ENCODE measurements at regions not wholly inside any gene's neighbourhood (a gene's known extent, or its start where the extent isn't known, plus 50 kb on each side); places are given as distances from the start of the nearest gene placed in this dataset.
"Not testable (repeated sequence)": the region's sequence is repeated elsewhere in the genome, so short reads cannot be mapped to it uniquely, and the experiment has no call there.

DNA sequence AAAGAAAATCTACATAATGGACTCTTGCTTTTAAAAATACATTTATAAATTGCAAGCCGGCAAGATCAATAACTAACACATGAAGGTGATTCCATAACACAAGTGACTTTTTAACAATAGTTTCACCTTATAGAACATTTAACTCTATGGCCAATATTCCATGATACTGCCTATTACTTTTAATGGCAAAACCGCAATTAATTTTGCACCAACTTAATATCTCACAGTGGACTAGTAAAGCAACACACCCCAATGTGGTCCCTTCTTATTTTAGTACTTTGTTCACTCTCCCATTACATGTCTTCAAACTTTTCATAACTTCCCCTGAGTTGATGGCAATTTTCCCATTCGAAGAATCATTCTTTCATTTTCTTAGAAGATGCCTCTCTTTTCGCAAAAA, 351.6 kb upstream of the F9 start:
- TF ChIP-seq, protein P1, sequence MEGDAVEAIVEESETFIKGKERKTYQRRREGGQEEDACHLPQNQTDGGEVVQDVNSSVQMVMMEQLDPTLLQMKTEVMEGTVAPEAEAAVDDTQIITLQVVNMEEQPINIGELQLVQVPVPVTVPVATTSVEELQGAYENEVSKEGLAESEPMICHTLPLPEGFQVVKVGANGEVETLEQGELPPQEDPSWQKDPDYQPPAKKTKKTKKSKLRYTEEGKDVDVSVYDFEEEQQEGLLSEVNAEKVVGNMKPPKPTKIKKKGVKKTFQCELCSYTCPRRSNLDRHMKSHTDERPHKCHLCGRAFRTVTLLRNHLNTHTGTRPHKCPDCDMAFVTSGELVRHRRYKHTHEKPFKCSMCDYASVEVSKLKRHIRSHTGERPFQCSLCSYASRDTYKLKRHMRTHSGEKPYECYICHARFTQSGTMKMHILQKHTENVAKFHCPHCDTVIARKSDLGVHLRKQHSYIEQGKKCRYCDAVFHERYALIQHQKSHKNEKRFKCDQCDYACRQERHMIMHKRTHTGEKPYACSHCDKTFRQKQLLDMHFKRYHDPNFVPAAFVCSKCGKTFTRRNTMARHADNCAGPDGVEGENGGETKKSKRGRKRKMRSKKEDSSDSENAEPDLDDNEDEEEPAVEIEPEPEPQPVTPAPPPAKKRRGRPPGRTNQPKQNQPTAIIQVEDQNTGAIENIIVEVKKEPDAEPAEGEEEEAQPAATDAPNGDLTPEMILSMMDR (IDR thresholded peaks at IDR 0.05) = no peak
- TF ChIP-seq POLR2AphosphoS5 (IDR thresholded peaks at IDR 0.05) (no peak), POLR2A (IDR thresholded peaks at IDR 0.05) (no peak), EP300 (IDR thresholded peaks at IDR 0.05) (no peak)

DNA sequence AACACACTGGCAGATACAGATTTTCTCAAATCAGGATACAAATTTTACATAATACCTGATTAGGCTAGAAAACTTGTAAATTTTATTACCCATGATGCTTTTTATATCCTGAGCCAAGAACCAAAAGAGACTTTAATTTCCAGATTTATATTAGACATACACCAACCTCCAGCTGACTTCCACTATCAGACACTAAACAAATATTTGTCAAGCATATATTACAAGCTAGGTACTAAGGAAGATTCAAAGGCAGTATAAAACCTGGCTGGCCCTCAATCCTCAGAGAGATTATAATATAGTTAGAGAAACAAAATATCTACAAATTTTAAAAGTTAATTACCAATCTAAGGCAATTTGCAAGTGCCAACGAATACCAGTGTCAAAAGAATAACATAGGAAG, 357.8 kb upstream of the F9 start:
- 61% methylated on average over 1 of the region's 1 CpG for WGBS

More for the DNA sequence above, 351.6 kb upstream of the F9 start:
- H3K36me3 ChIP-seq = no peaks in the 10 kb centered on the region
- H3K4me3 ChIP-seq = no peak overlapping the region
- no peaks in the 10 kb centered on the region for H3K9me3 ChIP-seq
- no peaks in the 10 kb centered on the region for H3K4me1 ChIP-seq
- no peak overlapping the region for H3K27ac ChIP-seq
- WGBS = 87% methylated on average over 4 of the region's 4 CpGs
- no peaks in the 10 kb centered on the region for H3K27me3 ChIP-seq
- DNase-seq (ENCODE audit: low spot score in 2 of 2) = no peak

DNA sequence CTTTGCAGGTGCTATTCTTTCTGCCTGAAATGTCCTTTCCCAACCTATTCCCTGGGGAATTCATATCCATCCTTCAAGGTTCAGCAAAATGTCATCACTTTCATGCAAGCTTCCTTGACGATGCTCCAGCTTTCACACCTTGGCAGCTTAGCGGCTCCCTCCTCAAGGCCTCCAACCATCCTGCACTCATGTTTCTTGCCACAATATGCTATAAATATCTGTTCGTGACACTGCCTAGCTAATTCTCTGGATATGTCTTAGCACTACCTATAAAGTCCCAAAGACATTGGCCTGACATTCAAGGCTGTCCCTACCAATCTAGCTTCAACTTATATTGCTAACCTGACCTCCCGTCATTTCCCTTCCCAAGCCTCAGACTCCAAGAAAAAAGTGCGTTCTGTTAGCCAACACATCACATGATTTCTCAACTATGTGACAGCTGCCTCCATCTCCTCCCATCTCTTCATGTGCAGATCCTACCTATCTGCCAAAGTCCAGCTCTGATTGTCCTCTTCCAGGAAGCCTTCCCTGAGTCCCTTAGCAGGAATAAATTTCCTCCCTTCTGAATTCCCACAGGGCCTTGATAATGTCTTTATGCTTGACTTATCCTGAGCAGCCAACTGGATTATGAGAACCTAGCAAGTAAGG, 359.9 kb upstream of the F9 start:
- Histone ChIP-seq H3K4me3 (no peak overlapping the region), H3K27me3 (no peaks in the 10 kb centered on the region), H3K4me1 (no peaks in the 10 kb centered on the region), H3K27ac (no peak overlapping the region), H3K9me3 (no peaks in the 10 kb centered on the region), H3K36me3 (no peaks in the 10 kb centered on the region)
- WGBS = 83% methylated on average over 5 of the region's 5 CpGs
- no peak for DNase-seq (ENCODE audit: low spot score in 2 of 2)
- TF ChIP-seq POLR2A (IDR thresholded peaks at IDR 0.05) (no peak), EP300 (IDR thresholded peaks at IDR 0.05) (no peak), POLR2AphosphoS5 (IDR thresholded peaks at IDR 0.05) (no peak)
- TF ChIP-seq, protein P1 (IDR thresholded peaks at IDR 0.05) = no peak

More for the DNA sequence above, 357.8 kb upstream of the F9 start:
- no peak overlapping the region for H3K4me3 ChIP-seq
- no peaks in the 10 kb centered on the region for H3K27me3 ChIP-seq
- DNase-seq (ENCODE audit: low spot score in 2 of 2) = no peak
- H3K27ac ChIP-seq = no peak overlapping the region
- no peaks in the 10 kb centered on the region for H3K36me3 ChIP-seq
- H3K9me3 ChIP-seq = no peaks in the 10 kb centered on the region
- TF ChIP-seq POLR2AphosphoS5 (IDR thresholded peaks at IDR 0.05) = no peak
- no peak for TF ChIP-seq EP300 (IDR thresholded peaks at IDR 0.05)
- TF ChIP-seq, protein P1 (IDR thresholded peaks at IDR 0.05) = no peak
- TF ChIP-seq POLR2A (IDR thresholded peaks at IDR 0.05) = no peak
- no peaks in the 10 kb centered on the region for H3K4me1 ChIP-seq

DNA sequence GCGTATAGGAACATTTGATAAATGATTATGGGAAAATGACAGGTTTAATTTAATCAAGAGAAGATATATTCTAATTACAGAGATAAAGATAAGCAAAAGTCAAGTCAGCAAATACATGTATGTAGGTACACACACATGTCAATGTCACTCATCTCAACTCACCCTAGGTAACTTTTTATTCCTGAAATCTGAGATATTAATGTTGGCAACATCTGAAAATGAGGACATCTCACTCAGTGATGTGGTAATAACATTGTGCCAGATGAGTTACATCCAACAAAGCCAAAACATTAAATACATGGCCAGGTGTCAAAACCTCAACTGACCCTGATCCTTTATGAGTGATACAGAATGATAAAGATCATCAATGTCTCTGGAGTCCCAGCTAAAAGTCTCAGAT, 363.3 kb upstream of the F9 start:
- no peak overlapping the region for H3K4me3 ChIP-seq
- no peak overlapping the region for H3K27ac ChIP-seq
- H3K9me3 ChIP-seq = no peaks in the 10 kb centered on the region
- WGBS = 74% methylated on average over 1 of the region's 1 CpG
- no peaks in the 10 kb centered on the region for H3K36me3 ChIP-seq
- DNase-seq (ENCODE audit: low spot score in 2 of 2) = no peak
- H3K4me1 ChIP-seq = no peaks in the 10 kb centered on the region
- H3K27me3 ChIP-seq = no peaks in the 10 kb centered on the region
- TF ChIP-seq POLR2AphosphoS5 (IDR thresholded peaks at IDR 0.05) (no peak), POLR2A (IDR thresholded peaks at IDR 0.05) (no peak), EP300 (IDR thresholded peaks at IDR 0.05) (no peak)

DNA sequence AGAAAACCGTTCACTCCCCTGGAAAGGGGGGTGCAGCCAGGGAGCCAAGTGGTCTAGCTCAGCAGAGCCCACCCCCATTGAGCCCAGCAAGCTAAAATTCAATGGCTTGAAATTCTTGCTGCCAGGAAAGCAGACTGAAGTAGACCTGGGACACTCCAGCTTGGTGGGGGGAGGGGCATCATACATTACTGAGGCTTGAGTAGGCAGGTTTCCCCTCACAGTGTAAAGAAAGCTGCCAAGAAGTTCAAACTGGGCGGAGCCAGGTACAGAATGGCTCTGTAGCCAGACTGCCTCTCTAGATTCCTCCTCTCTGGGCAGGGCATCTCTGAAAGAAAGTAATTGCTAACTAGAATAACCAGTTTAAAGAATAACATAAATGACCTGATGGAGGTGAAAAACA, 372.3 kb upstream of the F9 start:
- no peaks in the 10 kb centered on the region for H3K36me3 ChIP-seq
- TF ChIP-seq POLR2A (IDR thresholded peaks at IDR 0.05) (no peak), POLR2AphosphoS5 (IDR thresholded peaks at IDR 0.05) (no peak), EP300 (IDR thresholded peaks at IDR 0.05) (no peak)
- TF ChIP-seq, protein P1 (IDR thresholded peaks at IDR 0.05) = no peak
- H3K4me1 ChIP-seq = no peaks in the 10 kb centered on the region
- H3K4me3 ChIP-seq = no peak overlapping the region
- DNase-seq (ENCODE audit: low spot score in 2 of 2) = no peak
- no peaks in the 10 kb centered on the region for H3K27me3 ChIP-seq
- 60% methylated on average over 2 of the region's 2 CpGs for WGBS
- H3K27ac ChIP-seq = no peak overlapping the region
- H3K9me3 ChIP-seq = no peaks in the 10 kb centered on the region

DNA sequence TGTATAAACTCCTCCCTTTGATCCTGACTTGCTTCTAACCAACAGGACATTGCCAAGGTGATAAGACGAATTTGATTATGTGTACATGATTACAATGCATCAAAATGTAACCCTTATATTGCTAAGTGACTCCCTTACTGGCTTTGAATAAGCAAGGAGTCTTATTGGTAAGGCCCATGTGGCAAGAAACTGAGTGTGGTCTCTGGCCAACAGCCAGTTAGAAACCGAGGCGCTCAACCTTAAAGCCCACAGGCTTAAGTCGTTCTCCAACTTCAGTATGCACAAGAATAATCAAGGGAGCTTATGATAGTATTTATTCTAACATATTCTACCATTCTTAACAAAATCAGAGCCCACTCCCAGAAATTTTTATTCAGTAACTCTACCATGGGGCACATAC, 374.2 kb upstream of the F9 start:
- Histone ChIP-seq H3K36me3 (no peaks in the 10 kb centered on the region), H3K9me3 (no peaks in the 10 kb centered on the region), H3K27ac (no peak overlapping the region), H3K4me3 (no peak overlapping the region), H3K27me3 (no peaks in the 10 kb centered on the region), H3K4me1 (no peaks in the 10 kb centered on the region)
- 71% methylated on average over 4 of the region's 4 CpGs for WGBS
- TF ChIP-seq EP300 (IDR thresholded peaks at IDR 0.05) (no peak), POLR2A (IDR thresholded peaks at IDR 0.05) (no peak)
- TF ChIP-seq, protein P1 (IDR thresholded peaks at IDR 0.05) = no peak
- DNase-seq (ENCODE audit: low spot score in 2 of 2) = no peak

DNA sequence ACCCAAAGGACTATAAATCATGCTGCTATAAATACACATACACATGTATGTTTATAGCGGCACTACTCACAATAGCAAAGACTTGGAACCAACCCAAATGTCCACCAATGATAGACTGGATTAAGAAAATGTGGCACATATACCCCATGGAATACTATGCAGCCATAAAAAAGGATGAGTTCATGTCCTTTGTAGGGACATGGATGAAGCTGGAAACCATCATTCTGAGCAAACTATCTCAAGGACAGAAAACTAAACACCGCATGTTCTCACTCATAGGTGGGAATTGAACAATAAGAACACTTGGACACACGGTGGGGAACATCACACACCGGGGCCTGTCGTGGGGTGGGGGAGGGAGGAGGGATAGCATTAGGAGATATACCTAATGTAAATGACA, 383.9 kb upstream of the F9 start:
- DNase-seq (ENCODE audit: low spot score in 2 of 2); H3K4me1 ChIP-seq; H3K9me3 ChIP-seq; H3K27me3 ChIP-seq; H3K4me3 ChIP-seq; H3K27ac ChIP-seq; H3K36me3 ChIP-seq: not testable (repeated sequence)
- WGBS = 86% methylated on average over 5 of the region's 5 CpGs
